WTC11 (cell line): ENCODE measurements at regions not wholly inside any gene's neighbourhood (a gene's known extent, or its start where the extent isn't known, plus 50 kb on each side); places are given as distances from the start of the nearest gene placed in this dataset.

Experiments
- NFE2L1 ChIP-seq: sonication (generic); formaldehyde crosslinking; IDR thresholded peaks from 2 replicates; pipeline ENCODE4 v1.8.1; 2023; ENCODE audit warnings: missing genetic modification reagents
- ZNF121 ChIP-seq: sonication (generic); formaldehyde crosslinking; IDR thresholded peaks from 2 replicates; pipeline ENCODE4 v1.8.0; 2023; ENCODE audit warnings: missing genetic modification reagents
- TF ChIP-seq, protein P1 (sequence below): fragments of 200-600 bp; IDR thresholded peaks from 2 replicates; pipeline ENCODE4 v1.8.0; 2022; ENCODE audit warnings: antibody characterized with exemption
- TF ChIP-seq, protein P2 (sequence below): sonication (generic); formaldehyde crosslinking; IDR thresholded peaks from 2 replicates; pipeline ENCODE4 v1.8.1; 2023; ENCODE audit warnings: mild to moderate bottlenecking, missing genetic modification reagents
- TF ChIP-seq, protein P3 (sequence below): sonication (generic); formaldehyde crosslinking; IDR thresholded peaks from 2 replicates; pipeline ENCODE4 v1.8.0; 2022; ENCODE audit warnings: mild to moderate bottlenecking, missing genetic modification reagents
- TF ChIP-seq, protein P4 (sequence below): sonication (generic); formaldehyde crosslinking; IDR thresholded peaks from 2 replicates; pipeline ENCODE4 v1.8.0; 2022; ENCODE audit warnings: mild to moderate bottlenecking, missing genetic modification reagents
- TF ChIP-seq, protein P5 (sequence below): sonication (generic); formaldehyde crosslinking; IDR thresholded peaks from 2 replicates; pipeline ENCODE4 v1.8.0; 2022; ENCODE audit warnings: mild to moderate bottlenecking, missing genetic modification reagents
- TF ChIP-seq, protein P6 (sequence below): sonication (generic); formaldehyde crosslinking; IDR thresholded peaks from 2 replicates; pipeline ENCODE4 v1.8.1; 2022; ENCODE audit warnings: mild to moderate bottlenecking, moderate library complexity, missing genetic modification reagents
- TF ChIP-seq, protein P7 (sequence below): sonication (generic); formaldehyde crosslinking; conservative IDR thresholded peaks from 2 replicates; pipeline ENCODE4 v1.8.1; 2022; ENCODE audit warnings: mild to moderate bottlenecking, missing genetic modification reagents
- TF ChIP-seq, protein P8 (sequence below): sonication (generic); formaldehyde crosslinking; IDR thresholded peaks from 2 replicates; pipeline ENCODE4 v1.8.1; 2022; ENCODE audit warnings: low read depth, missing genetic modification reagents, borderline replicate concordance
- TF ChIP-seq, protein P9 (sequence below): sonication (generic); formaldehyde crosslinking; IDR thresholded peaks from 2 replicates; pipeline ENCODE4 v1.8.1; 2023; ENCODE audit warnings: mild to moderate bottlenecking, missing genetic modification reagents, moderate library complexity

DNA sequence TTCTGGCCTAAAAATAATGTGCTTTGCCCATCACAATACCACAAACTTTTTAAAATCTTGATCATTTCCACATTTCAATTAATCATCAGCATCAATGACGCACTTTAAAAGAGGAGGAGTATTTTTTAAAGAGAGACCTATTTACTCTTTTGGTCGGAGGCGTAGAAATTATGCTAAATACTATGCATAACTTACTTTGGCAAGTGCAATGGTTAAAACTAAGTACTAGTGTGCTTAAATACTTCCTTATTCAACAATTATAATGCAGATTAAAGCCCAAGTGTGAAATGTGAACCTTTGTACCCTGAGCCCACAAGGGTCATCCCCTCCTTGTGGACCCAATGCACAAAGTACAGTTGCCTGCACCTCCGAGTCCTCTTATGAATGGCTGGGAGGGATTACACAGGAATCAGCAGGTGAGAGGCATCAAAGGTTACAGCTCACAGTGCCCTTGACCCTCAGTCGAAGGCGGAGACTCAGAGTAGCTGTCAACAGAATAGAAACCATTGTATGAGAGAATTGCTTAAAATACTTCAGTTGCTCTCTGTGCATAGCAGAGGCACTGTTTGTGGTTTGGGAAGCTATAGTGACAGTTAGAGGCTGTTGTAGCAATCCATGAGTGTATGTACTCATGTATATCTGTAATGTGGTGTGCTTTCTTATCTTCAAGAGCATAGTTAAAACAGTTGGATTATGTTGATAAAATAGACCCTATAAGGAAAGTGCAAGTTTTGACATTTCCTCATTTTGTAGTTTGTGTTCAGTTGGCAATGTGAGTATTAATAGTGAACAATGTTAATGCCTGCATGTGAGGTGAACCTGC is 151.7 kb upstream of the ITGA4 start:
- no peak for TF ChIP-seq ZNF121 (CRISPR knock-in tag)
- TF ChIP-seq, protein P1, sequence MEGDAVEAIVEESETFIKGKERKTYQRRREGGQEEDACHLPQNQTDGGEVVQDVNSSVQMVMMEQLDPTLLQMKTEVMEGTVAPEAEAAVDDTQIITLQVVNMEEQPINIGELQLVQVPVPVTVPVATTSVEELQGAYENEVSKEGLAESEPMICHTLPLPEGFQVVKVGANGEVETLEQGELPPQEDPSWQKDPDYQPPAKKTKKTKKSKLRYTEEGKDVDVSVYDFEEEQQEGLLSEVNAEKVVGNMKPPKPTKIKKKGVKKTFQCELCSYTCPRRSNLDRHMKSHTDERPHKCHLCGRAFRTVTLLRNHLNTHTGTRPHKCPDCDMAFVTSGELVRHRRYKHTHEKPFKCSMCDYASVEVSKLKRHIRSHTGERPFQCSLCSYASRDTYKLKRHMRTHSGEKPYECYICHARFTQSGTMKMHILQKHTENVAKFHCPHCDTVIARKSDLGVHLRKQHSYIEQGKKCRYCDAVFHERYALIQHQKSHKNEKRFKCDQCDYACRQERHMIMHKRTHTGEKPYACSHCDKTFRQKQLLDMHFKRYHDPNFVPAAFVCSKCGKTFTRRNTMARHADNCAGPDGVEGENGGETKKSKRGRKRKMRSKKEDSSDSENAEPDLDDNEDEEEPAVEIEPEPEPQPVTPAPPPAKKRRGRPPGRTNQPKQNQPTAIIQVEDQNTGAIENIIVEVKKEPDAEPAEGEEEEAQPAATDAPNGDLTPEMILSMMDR: no peak
- TF ChIP-seq, protein P2, sequence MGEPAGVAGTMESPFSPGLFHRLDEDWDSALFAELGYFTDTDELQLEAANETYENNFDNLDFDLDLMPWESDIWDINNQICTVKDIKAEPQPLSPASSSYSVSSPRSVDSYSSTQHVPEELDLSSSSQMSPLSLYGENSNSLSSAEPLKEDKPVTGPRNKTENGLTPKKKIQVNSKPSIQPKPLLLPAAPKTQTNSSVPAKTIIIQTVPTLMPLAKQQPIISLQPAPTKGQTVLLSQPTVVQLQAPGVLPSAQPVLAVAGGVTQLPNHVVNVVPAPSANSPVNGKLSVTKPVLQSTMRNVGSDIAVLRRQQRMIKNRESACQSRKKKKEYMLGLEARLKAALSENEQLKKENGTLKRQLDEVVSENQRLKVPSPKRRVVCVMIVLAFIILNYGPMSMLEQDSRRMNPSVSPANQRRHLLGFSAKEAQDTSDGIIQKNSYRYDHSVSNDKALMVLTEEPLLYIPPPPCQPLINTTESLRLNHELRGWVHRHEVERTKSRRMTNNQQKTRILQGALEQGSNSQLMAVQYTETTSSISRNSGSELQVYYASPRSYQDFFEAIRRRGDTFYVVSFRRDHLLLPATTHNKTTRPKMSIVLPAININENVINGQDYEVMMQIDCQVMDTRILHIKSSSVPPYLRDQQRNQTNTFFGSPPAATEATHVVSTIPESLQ (CRISPR knock-in tag): no peak
- TF ChIP-seq, protein P3, sequence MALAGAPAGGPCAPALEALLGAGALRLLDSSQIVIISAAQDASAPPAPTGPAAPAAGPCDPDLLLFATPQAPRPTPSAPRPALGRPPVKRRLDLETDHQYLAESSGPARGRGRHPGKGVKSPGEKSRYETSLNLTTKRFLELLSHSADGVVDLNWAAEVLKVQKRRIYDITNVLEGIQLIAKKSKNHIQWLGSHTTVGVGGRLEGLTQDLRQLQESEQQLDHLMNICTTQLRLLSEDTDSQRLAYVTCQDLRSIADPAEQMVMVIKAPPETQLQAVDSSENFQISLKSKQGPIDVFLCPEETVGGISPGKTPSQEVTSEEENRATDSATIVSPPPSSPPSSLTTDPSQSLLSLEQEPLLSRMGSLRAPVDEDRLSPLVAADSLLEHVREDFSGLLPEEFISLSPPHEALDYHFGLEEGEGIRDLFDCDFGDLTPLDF: no peak
- no peak for TF ChIP-seq NFE2L1 (CRISPR knock-in tag)
- TF ChIP-seq, protein P4, sequence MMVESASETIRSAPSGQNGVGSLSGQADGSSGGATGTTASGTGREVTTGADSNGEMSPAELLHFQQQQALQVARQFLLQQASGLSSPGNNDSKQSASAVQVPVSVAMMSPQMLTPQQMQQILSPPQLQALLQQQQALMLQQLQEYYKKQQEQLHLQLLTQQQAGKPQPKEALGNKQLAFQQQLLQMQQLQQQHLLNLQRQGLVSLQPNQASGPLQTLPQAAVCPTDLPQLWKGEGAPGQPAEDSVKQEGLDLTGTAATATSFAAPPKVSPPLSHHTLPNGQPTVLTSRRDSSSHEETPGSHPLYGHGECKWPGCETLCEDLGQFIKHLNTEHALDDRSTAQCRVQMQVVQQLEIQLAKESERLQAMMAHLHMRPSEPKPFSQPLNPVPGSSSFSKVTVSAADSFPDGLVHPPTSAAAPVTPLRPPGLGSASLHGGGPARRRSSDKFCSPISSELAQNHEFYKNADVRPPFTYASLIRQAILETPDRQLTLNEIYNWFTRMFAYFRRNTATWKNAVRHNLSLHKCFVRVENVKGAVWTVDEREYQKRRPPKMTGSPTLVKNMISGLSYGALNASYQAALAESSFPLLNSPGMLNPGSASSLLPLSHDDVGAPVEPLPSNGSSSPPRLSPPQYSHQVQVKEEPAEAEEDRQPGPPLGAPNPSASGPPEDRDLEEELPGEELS (CRISPR knock-in tag): no peak
- TF ChIP-seq, protein P5, sequence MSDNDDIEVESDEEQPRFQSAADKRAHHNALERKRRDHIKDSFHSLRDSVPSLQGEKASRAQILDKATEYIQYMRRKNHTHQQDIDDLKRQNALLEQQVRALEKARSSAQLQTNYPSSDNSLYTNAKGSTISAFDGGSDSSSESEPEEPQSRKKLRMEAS (CRISPR knock-in tag): no peak
- TF ChIP-seq, protein P6, sequence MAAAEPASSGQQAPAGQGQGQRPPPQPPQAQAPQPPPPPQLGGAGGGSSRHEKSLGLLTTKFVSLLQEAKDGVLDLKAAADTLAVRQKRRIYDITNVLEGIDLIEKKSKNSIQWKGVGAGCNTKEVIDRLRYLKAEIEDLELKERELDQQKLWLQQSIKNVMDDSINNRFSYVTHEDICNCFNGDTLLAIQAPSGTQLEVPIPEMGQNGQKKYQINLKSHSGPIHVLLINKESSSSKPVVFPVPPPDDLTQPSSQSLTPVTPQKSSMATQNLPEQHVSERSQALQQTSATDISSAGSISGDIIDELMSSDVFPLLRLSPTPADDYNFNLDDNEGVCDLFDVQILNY (CRISPR knock-in tag): no peak
- TF ChIP-seq, protein P7, sequence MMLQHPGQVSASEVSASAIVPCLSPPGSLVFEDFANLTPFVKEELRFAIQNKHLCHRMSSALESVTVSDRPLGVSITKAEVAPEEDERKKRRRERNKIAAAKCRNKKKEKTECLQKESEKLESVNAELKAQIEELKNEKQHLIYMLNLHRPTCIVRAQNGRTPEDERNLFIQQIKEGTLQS (CRISPR knock-in tag): no peak
- TF ChIP-seq, protein P8, sequence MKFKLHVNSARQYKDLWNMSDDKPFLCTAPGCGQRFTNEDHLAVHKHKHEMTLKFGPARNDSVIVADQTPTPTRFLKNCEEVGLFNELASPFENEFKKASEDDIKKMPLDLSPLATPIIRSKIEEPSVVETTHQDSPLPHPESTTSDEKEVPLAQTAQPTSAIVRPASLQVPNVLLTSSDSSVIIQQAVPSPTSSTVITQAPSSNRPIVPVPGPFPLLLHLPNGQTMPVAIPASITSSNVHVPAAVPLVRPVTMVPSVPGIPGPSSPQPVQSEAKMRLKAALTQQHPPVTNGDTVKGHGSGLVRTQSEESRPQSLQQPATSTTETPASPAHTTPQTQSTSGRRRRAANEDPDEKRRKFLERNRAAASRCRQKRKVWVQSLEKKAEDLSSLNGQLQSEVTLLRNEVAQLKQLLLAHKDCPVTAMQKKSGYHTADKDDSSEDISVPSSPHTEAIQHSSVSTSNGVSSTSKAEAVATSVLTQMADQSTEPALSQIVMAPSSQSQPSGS (CRISPR knock-in tag): no peak
- TF ChIP-seq, protein P9, sequence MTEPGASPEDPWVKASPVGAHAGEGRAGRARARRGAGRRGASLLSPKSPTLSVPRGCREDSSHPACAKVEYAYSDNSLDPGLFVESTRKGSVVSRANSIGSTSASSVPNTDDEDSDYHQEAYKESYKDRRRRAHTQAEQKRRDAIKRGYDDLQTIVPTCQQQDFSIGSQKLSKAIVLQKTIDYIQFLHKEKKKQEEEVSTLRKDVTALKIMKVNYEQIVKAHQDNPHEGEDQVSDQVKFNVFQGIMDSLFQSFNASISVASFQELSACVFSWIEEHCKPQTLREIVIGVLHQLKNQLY: no peak
